Mononuclear cell (primary cell): ENCODE measurements at regions not wholly inside any gene's neighbourhood (a gene's known extent, or its start where the extent isn't known, plus 50 kb on each side); places are given as distances from the start of the nearest gene placed in this dataset.

Source experiments
- H3K27me3 ChIP-seq: 2 replicates; pipeline ENCODE4 v1.6.0; 2011; ENCODE audit warnings: low read length, control low read depth; ENCODE audit not compliant: insufficient read depth
- H3K4me1 ChIP-seq: 2 replicates; pipeline ENCODE4 v1.5.1; 2011; ENCODE audit warnings: mild to moderate bottlenecking, low read length, control low read depth; ENCODE audit not compliant: insufficient read depth
- H3K4me3 ChIP-seq: 2 replicates; pipeline ENCODE4 v1.5.1; 2011; ENCODE audit warnings: mild to moderate bottlenecking, low read length, moderate library complexity
- H3K9me3 ChIP-seq: 2 replicates; pipeline ENCODE4 v1.5.1; 2011; ENCODE audit warnings: low read depth, mild to moderate bottlenecking, control low read depth, low read length

DNA sequence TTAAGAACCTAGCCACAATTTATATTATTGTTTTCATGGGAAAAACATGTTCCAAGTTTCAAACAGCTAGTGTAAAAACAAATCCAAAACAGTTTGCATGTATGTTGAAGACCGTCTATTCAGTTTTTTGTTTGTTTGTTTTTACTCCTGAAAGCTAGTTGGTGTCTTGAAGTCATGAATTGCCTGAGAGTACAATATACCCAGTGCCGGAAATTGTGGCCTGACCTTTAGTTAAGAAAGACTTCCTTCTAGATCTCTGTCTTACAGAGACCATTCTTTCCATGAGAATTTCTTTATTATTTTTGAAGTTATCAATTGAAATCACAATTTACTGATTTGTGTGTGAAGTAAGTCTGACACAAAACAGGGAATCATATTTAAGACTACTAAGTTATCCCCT, 474.8 kb downstream of the KCNJ2 start:
- Histone ChIP-seq H3K9me3 (no peaks in the 10 kb centered on the region), H3K4me1 (no peaks in the 10 kb centered on the region), H3K4me3 (no peak overlapping the region), H3K27me3 (no peaks in the 10 kb centered on the region)

DNA sequence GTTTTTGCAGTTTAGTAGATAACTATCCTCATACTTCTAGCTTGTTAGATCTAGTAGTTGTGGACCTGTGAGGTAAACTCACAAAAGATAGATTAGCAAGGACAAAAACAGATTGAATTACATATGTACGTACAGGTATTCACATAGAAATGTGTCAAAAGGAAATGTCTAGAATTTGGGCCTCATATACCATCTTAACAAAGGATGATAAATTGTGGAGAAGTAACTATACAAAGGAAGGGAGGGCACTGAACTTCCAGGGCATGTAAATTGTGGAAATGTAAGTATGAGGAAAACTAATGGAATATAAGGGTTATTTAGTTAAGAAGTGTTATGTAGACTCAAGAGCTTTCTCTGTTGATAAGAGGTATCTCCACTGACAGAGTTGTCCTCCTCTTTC, 477.3 kb downstream of the KCNJ2 start:
- Histone ChIP-seq H3K4me1 (no peaks in the 10 kb centered on the region), H3K9me3 (no peaks in the 10 kb centered on the region), H3K4me3 (no peak overlapping the region), H3K27me3 (no peaks in the 10 kb centered on the region)

DNA sequence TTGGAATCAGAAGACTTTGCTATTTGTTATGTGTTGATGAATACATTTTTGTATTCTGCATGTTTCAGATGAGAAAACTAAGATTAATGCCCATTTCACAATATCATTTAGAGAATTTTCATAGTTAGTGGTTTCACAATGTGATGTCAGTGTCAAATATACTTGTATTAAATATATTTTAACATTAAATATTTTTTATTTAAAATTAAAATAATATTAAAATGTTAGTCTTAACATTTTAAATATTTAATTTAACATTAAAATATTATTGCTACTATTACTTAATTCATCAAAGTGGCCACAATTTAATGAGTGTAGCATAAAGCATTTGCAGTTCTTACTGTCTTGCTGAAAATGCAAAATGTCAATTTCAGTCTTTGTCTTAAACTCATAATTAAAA, 478.8 kb downstream of the KCNJ2 start:
- Histone ChIP-seq H3K27me3 (no peaks in the 10 kb centered on the region), H3K9me3 (no peaks in the 10 kb centered on the region), H3K4me1 (no peaks in the 10 kb centered on the region), H3K4me3 (no peak overlapping the region)

DNA sequence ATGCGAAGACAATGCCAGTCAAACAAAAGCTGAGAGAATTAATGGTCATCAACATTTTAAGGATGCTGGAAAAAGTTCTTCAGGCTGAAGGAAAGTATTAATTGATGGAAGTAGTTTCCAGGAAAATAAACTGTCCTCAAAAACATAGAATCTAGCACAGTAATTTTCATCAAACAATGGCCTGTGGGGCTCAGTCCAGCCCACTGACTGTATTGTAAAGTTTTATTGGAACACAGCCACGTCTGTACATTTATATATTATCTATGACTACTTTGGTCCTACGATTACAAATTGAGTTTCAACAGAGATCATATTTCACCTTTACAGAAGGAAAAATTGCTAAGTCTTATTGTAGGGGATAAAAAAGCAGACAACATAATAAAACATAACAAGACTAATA, 484.5 kb downstream of the KCNJ2 start:
- Histone ChIP-seq H3K4me1 (no peaks in the 10 kb centered on the region), H3K27me3 (no peaks in the 10 kb centered on the region), H3K4me3 (no peak overlapping the region), H3K9me3 (no peaks in the 10 kb centered on the region)

DNA sequence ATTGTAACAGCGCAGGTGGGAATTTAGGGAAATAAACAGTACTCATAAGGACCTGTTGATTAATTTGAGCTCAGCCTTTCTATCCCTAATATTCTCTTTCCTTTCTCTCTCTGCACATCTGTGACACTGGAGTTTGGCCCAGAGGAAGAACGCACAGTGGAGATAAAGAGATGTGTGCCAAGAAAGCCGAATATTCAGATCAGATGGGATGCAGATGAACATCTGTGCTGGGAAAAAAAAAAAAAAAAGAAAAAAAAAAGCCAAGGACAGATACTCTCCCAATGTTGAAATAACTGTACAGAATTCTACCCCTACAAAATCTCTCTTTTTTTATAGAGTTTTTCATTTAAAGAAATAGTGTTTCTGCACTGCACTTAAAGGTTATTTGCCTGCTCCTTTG, 485.4 kb downstream of the KCNJ2 start:
- Histone ChIP-seq H3K4me1 (no peaks in the 10 kb centered on the region), H3K27me3 (no peaks in the 10 kb centered on the region), H3K9me3 (no peaks in the 10 kb centered on the region), H3K4me3 (no peak overlapping the region)

DNA sequence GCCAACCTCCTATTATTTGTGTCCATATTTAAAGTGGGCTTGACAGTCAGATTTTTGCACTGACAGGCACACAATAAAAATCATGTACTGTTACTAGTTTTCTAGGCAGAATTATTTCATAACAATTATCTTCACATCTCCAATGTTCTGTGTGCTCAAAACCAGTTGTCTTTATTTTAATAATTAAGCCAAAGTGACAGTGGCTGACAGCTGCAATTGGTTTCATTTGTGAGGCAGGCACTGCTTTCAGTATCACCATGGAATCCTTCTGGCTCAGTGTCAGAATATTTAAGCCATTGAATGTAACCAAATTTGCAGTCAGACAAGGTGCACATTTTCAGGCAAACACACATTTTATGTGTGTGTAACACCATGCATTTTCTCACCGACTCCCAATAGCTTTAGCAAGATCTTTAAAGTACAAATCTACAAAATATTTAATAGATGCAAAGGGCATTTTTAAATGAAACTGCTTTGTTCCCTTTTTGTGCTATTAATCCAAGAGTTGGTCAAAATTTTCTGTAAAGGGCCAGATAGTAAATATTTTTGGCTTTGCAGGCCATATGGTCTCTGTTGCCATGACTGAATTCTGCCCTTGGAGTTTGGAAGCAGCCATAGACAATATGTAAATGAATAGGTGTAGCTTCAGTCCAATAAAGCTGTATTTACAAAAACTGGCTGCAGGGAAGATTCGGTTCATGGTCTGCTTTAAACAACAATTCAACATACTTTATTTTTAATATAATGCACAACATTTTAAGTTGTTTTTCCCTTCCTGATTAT, 486.0 kb downstream of the KCNJ2 start:
- Histone ChIP-seq H3K9me3 (no peaks in the 10 kb centered on the region), H3K27me3 (no peaks in the 10 kb centered on the region), H3K4me3 (no peak overlapping the region), H3K4me1 (no peaks in the 10 kb centered on the region)

DNA sequence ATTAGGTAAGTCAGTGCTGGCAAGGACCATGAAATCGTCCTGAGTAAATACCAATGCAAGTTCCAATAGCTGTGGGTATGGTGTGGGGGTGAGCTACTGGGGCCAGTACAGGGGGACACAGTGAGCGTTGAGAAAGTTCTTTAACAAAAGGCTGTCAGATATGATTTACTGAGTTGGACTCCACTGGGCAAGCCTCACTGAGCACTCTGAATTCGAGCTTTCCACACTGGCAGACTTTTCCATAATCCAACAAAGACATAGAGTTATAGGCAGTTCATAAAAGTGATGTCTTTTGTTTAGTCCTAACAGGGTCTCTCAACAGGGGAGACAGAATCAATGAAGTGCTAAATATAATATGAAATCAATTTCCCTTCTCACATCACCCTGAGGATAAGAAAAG, 489.0 kb downstream of the KCNJ2 start:
- H3K4me3 ChIP-seq = no peak overlapping the region
- H3K9me3 ChIP-seq = no peaks in the 10 kb centered on the region
- no peaks in the 10 kb centered on the region for H3K4me1 ChIP-seq
- H3K27me3 ChIP-seq = no peaks in the 10 kb centered on the region

DNA sequence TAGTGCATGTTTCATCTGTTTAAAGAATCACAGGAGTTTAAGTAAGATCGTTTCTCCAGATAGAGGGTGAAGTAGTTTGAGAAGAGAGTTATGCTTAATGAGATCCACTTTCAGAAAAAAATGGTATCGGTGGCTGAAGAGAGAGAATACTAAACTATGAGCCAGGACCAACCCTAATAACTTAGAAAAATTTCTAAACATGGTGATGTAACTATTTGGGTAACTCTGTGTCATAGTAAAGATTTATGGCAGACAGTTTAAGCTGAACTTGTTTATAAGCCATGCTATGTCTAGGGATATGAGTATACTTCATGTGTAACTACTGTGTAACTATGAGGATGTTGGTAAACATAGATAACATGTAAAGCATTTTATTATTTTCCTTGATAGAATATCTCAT, 489.5 kb downstream of the KCNJ2 start:
- H3K4me1 ChIP-seq = no peaks in the 10 kb centered on the region
- H3K4me3 ChIP-seq = no peak overlapping the region
- H3K27me3 ChIP-seq = no peaks in the 10 kb centered on the region
- H3K9me3 ChIP-seq = no peaks in the 10 kb centered on the region

DNA sequence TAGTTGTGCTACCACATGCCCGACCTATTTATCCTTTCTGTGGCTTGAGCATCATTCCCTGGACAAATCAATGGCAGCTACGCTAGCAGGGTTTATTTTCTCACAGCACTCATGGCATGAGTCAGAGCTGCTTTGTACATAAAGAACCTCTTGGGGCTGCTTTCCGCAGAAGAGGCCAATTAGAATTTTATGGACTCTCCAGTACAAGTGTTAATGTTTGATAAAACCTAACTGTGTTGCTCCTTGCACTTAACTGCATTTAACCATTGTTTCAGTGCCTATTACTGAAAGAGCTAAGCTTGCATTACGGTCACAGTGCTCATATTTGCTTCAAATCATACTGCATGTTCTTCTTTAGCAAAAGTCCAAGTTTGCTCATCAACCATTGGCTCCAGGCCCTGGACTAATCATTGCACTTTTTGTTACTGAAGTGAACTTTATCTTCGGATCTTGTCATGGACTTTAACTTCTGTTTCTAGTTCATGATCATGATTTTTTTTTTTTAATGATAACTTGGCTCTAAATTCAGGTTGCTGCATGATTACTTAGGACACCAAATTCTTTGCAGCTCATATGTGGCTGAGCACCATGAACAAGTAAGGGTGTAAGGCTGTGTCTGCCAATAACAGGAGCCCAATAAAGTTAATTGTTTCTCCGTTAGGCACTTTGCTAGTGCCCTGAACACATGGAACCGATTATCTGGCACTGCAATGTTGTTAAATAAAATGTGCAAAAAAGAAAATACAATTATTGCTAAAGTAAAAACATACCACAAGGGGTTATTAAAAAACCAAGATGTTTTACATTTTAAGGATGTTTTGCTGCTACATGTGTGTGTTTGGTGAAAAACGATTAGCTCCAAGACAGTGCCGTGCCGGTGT, 492.2 kb downstream of the KCNJ2 start:
- H3K27me3 ChIP-seq = no peaks in the 10 kb centered on the region
- no peak overlapping the region for H3K4me3 ChIP-seq
- H3K4me1 ChIP-seq = no peaks in the 10 kb centered on the region
- no peaks in the 10 kb centered on the region for H3K9me3 ChIP-seq

DNA sequence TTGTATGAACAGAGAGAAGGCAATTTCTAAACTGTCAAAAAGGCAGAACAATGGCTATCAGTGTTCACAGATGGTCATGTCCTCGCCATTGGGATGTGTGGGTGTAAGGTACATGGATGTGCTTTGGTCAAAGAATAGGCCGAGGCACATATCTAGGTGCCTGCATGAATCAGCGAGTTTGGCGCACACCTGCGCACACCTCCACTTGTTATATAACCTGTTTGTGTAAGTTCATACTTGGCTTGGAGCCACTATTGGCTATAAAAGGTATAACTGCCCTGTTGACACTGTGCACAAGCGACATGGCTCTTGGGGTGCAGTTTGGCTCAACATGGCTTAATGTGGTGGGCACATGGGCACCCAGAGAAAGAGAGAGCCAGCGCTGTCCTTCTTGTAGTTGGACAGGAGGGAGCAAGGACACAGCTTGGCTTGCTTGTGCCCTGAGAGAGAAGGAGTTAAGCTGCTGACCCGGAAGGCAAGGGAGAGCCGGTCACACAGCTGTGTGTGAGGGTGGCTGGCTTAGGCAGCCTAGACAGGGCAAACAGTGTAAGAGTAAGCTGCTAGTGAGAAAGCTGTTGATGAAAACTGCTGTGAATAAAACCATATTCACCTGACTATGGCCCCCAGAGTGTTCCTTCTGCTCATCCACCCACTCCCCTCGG, 499.1 kb downstream of the KCNJ2 start:
- Histone ChIP-seq H3K4me1 (no peaks in the 10 kb centered on the region), H3K27me3 (no peaks in the 10 kb centered on the region), H3K4me3 (no peak overlapping the region), H3K9me3 (no peaks in the 10 kb centered on the region)

DNA sequence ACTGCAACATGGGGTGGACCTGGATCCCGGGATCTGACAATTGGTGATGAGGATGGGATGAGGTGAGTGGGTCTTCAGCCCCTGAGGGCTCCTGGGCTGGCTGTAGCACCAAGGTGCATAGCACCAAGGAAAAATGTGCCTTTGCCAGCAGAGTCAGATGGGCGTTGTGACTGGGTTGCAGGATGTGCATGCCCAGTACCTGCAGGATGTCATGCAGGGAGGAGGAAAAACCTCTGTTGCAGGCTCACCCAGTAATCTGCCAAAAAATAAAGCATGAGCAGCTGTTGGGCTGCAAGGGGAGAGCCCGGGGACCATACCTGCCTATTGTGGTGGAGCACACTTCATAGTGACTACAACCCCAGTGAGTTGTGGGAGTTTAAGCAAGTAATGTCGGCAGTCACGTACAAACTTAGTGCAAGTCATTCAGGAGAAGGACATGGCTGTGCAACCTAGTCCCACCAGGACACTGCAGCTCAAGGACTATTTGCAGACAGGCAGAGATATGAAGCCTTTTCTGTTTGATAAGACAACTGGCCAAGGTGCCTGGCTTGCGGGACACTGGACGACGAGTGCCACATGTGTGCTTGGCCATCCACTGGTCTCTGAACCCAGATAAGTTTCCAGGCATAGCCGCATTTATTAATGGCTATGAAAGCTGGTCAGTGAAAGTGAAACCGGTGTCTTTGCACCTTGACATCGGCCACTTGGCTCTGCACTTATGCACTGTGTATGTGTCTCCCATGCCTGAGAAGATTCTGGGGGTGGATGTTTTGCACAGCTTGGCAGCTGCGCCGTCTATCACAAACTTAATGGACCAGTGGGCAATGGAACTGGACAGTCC, 499.8 kb downstream of the KCNJ2 start:
- H3K4me3 ChIP-seq = no peak overlapping the region
- H3K4me1 ChIP-seq = no peaks in the 10 kb centered on the region
- H3K9me3 ChIP-seq = no peaks in the 10 kb centered on the region
- no peaks in the 10 kb centered on the region for H3K27me3 ChIP-seq

DNA sequence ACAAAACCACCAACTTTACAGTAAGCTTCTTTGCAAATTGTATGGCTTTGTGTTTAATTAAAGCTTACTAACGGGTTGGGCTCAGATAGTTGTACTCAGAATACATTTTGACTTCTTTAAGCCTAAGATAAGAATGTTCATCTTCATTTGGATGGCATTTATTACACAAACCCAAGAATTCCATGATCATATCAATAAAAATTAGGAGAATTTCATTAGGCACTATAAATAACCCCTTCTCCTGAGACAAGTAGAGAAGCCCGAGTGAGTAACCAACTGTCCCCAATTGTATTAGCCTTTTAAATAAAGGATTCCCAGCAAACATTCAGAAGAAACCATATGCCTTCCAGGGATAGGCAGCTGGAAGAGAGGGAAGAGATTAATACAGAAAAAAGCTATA, 504.7 kb downstream of the KCNJ2 start:
- Histone ChIP-seq H3K27me3 (no peaks in the 10 kb centered on the region), H3K4me1 (no peaks in the 10 kb centered on the region), H3K9me3 (no peaks in the 10 kb centered on the region), H3K4me3 (no peak overlapping the region)

DNA sequence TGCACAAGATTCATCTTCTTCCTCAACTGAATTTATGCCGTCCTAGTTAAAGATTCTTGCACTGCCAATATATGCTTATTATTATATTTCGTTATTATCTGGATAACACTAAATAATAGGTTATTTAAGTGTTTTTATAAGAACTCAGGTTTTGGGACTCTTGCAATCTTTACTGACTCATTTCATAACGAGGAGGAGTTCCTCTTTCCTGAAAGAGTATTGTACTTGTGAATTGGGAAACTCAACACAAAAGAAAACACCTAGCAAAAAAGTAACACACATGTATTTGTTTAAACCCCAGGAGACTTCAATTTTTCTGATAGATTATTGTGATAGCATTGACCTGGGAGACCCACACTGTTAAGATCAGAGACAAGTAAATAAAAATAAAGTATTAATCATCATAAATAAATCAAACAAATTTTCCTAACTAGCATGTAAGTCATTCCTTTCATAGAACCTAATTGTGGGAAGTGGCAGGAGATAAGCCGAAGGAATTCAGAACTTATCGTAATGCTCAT, 505.8 kb downstream of the KCNJ2 start:
- no peaks in the 10 kb centered on the region for H3K4me1 ChIP-seq
- no peaks in the 10 kb centered on the region for H3K9me3 ChIP-seq
- H3K4me3 ChIP-seq = no peak overlapping the region
- no peaks in the 10 kb centered on the region for H3K27me3 ChIP-seq

DNA sequence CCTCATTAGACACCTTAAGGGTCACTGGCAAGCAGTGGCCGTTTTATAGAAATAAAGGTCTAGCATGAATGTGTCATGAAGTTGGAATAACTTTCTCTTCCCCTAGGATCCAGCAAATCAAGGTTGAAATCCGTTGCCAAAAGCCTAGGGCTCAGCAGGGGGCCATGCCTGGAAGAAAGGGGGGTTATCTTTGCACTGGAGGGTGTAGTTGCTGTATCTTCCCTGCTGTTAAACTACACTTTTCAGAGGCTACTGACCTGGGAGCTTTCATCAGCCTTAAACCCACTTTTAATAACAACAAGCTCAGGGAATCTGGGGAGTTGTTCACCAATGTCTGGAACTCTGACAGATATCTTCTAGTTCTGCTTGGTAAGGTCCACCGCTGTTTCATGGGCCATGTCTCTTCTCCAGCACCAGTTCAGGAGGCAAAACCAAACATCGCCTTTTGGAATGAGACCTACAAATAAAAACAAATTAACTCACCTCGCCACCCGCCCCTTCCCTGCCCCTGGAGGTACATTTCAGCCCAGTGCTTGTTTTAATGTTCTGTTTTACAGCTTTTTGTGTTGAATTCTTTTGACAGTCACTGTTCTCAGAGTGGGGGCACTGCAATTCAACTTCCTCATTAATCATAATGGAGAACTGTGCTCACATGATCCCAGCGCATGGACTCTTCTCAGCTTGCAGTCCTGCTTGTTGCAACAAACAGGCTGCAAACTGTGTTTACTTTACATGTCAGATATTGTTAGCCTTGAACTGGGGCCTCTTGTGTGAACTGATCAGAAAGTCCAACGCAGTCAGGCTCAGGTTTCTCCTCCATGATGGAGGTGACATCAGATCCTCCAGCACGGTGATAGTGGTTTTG, 508.7 kb downstream of the KCNJ2 start:
- Histone ChIP-seq H3K27me3 (no peaks in the 10 kb centered on the region), H3K9me3 (no peaks in the 10 kb centered on the region), H3K4me3 (no peak overlapping the region), H3K4me1 (no peaks in the 10 kb centered on the region)
